Fibroblast of villous mesenchyme (primary cell): ENCODE measurements at regions not wholly inside any gene's neighbourhood (a gene's known extent, or its start where the extent isn't known, plus 50 kb on each side); places are given as distances from the start of the nearest gene placed in this dataset.
A peak's percentile ranks its signal among the peaks of the same experiment; 100 is the strongest.

Experiments used
- DNase-seq: peaks from one replicate; pipeline ENCODE4 v3.0.0-alpha.2; 2010; ENCODE audit warnings: low read depth
- H3K4me3 ChIP-seq: 2 replicates; pipeline ENCODE4 v1.5.1; 2011; ENCODE audit warnings: low read depth, mild to moderate bottlenecking, low read length
- TF ChIP-seq, protein P1 (sequence below): IDR thresholded peaks from 2 replicates; pipeline ENCODE4 v1.5.1; 2012; ENCODE audit warnings: low read depth, mild to moderate bottlenecking, low read length; ENCODE audit not compliant: insufficient read depth

DNA sequence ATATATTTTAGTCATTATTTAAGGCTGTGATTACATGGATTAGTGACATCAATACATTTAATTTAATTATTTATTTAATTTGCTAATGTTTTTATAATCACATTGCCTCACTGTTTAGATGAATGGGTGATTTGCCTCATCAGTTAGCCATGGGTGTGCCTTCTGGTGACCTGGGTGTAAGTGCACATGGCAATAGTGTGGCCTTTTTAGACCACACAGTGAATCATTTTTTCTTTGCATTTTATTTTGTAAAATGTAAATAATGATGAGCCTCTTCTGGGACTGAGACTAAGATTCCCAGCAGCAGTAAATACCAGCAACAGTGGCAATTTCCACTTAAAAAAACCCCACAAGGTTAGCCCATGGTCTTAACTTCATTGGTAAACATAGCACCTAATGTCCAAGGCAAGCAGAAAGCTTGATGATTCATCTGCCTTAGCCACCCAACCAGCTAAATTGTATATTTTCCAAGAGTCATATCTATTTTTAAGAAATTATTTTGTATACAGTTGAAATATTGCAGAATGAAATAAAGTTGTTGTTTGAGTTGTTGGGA, 235.9 kb upstream of the NOVA1 start:
- TF ChIP-seq, protein P1, sequence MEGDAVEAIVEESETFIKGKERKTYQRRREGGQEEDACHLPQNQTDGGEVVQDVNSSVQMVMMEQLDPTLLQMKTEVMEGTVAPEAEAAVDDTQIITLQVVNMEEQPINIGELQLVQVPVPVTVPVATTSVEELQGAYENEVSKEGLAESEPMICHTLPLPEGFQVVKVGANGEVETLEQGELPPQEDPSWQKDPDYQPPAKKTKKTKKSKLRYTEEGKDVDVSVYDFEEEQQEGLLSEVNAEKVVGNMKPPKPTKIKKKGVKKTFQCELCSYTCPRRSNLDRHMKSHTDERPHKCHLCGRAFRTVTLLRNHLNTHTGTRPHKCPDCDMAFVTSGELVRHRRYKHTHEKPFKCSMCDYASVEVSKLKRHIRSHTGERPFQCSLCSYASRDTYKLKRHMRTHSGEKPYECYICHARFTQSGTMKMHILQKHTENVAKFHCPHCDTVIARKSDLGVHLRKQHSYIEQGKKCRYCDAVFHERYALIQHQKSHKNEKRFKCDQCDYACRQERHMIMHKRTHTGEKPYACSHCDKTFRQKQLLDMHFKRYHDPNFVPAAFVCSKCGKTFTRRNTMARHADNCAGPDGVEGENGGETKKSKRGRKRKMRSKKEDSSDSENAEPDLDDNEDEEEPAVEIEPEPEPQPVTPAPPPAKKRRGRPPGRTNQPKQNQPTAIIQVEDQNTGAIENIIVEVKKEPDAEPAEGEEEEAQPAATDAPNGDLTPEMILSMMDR = no peak
- peak; percentile 24 for DNase-seq

DNA sequence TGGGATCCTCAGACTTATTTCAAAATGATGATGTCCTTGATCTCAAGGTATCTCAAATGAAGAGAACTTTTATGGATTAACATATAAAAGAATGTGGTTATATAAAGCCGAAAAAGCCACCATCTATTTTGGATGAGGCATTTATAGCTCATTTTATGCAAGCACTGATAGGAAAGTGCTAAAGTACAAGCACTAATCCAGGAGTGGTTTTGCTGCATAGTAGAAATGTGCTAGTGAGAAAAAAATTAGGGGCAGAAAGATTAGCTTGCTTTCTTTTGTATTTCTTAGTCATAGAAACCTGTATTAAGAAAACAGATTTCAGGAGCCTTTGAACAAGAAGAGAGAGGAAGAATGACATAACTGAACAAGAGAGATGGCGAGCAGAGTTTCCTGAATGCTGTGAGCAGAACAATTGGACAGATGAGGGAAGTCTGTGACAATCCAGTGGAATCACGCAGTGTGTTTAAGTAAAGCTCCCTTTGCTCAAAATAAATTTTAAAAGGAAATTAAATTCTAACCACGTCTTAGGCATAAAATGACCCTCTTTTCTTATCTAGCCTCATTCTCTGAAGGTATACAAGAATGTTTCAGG, 238.2 kb upstream of the NOVA1 start:
- TF ChIP-seq, protein P1 = no peak
- DNase-seq = no peak

More for the DNA sequence above, 235.9 kb upstream of the NOVA1 start:
- H3K4me3 ChIP-seq = no peak overlapping the region

DNA sequence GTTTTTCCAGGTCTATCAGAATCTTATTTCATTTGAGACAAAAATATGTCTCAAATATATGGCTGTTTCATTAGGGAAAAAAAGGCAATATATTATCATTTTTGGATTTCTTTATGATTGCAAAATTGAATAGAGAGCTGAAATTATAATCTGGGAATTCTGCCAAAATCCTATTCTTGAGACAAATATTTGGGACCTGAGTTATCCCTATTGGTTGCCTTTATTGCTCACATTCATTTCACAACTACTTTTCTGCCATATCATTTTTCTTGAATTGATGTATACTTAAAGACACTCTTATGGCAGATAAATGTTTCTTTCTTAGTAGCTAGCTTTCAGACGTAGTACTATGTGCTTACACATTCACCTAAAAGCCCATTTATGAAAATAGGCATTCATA, 241.6 kb upstream of the NOVA1 start:
- TF ChIP-seq, protein P1 = no peak
- no peak overlapping the region for H3K4me3 ChIP-seq
- DNase-seq = no peak

More for the DNA sequence above, 238.2 kb upstream of the NOVA1 start:
- no peak overlapping the region for H3K4me3 ChIP-seq

DNA sequence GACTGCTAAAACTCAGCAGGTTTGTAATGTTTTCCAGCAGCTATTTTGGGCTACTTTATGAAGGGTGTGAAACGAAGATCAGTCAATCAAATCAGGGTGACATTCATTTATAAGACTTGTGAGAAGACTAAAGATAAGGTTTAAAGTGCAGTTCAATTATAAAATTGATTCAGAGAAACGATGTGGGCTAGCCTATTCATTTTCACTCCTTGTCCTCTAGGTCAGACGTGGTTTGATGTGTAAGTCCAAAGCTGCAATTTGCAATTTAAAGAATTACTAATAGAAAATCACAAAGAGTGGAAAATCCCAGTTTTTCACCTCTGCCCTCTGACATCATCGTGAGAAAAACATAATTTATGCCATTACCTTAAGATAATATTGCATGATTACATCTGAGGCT, 243.5 kb upstream of the NOVA1 start:
- no peak for DNase-seq
- no peak overlapping the region for H3K4me3 ChIP-seq
- TF ChIP-seq, protein P1 = no peak

DNA sequence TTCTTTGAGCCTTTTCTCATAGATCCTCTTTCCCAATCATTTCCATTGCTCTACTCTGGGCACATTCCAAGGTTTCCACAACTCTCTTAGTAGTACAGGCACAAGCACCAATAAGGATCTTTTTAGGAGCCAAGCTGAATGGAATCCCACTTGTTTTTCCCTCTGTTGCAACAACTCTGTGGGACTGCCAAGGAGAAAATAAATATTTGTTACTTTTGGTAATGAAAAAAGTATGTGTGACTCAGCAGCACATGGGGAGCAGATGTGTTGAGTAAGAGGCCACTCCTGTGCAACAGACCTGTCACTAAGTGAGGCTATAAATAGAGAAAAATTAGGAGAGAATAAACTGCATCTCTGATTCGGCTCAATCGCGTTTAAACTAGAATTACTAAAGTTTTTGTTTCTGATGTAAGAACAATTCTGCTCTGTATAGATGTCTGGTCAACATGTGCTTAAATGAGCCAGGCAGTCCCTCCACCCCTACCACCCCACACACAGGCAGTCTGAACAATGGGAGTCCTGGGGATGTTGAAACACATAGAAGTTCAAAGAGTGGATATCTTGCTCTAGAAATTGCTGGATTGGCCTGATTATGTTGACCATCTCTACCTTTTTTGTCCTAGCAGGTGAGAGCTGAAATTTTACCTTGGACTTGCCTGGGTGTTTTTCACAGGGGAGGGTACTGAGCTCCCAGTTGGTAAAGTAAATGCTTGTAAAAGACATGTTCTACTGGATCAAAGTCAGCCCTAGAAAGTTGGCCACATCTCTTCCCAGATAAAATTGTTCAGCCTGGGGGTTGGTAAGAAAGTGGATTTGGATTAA, 244.3 kb upstream of the NOVA1 start:
- peak; percentile 98 for DNase-seq
- TF ChIP-seq, protein P1 = no peak
- no peak overlapping the region for H3K4me3 ChIP-seq

DNA sequence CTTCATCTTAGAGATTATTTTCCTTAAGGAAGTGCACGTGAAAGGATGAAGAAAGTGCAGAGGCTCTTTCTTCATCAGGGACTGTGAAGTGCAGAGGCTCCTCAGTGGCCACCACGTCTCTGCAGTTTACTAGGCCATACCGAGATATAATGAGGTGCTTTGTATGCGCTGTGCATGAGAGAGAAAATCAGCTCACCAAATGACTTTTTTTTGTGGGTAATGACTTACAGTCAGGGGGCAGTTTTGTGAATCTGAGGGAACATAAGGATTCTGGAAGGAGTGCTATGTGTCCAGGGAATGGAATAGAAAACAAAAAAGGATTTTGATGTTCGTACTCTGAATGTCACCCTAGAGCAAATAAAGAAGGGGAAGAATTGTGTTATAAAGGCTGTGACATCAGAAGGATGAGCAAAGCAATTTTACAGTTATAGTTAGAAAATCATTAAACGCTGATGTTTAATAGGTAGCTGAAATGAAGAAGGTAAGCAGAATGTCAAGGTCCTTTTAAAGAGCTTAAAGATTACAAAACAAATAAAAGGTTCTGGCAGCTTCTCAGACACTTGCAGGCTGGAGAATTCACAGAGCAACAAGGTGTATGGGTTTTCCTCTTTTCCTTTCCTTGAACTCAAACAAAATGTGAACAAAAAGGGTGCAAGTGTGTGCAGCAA, 247.5 kb upstream of the NOVA1 start:
- no peak overlapping the region for H3K4me3 ChIP-seq
- DNase-seq = no peak
- TF ChIP-seq, protein P1 = no peak
